DND-41 (cell line): ENCODE measurements at regions not wholly inside any gene's neighbourhood (a gene's known extent, or its start where the extent isn't known, plus 50 kb on each side); places are given as distances from the start of the nearest gene placed in this dataset.

Source experiments
- CTCF ChIP-seq: IDR thresholded peaks from 2 replicates; pipeline ENCODE4 v1.5.1; 2012; ENCODE audit warnings: borderline replicate concordance, low read length, moderate library complexity, mild to moderate bottlenecking; ENCODE audit not compliant: poor library complexity, severe bottlenecking; ENCODE audit errors: extremely low read depth
- EZH2 ChIP-seq: IDR thresholded peaks from 3 replicates; pipeline ENCODE4 v1.6.1; 2012; ENCODE audit warnings: borderline replicate concordance, low read depth, mild to moderate bottlenecking, moderate library complexity, low read length, inconsistent platforms; ENCODE audit not compliant: severe bottlenecking

DNA sequence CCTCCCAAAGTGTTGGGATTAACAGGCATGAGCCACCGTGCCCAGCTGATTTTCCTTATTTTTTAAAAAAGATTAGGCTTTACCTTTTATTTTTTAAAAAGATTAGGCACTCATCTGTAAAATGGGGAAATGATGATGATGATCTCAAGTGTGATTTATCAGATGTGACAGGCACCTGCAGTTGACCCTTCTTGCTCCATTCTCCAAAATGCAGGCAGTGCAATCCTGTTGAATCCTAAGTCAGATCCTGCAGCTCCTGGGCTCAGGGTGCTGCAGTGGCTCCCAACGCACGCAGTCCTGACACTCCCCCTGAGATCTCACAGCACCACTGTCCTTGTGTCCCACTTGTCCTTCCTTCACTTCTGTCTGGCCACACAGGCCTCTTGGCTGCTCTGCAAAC is 257.3 kb upstream of the KAZN start:
- no peak for TF ChIP-seq CTCF
- TF ChIP-seq EZH2: no peak
